ENCODE measurements at regions not wholly inside any gene's neighbourhood (a gene's known extent, or its start where the extent isn't known, plus 50 kb on each side); places are given as distances from the start of the nearest gene placed in this dataset.

DNA sequence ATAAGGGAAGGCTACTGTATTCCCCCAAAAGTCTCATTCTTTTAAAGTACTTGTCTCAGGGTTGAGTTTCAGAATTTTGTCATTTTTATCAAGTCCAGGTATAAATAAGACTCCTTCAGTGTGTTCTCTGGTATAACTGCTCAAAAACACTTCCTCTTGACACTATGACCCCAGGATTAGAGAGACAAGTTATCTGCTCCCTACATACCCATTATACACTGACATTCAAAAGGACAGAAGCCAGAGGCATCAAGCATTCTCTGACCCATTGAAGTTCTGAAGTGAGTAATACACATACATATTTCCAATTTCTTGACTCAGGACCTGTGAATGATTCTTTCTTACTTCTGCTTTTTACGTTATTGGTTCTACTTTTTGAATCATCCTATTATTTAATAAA lies 447.8 kb upstream of the CNTN5 start:
- TF ChIP-seq TAF1 (conservative IDR thresholded peaks at IDR 0.05): no peak
- TF ChIP-seq SP1 (IDR thresholded peaks at IDR 0.05): no peak
- TF ChIP-seq, protein P1, sequence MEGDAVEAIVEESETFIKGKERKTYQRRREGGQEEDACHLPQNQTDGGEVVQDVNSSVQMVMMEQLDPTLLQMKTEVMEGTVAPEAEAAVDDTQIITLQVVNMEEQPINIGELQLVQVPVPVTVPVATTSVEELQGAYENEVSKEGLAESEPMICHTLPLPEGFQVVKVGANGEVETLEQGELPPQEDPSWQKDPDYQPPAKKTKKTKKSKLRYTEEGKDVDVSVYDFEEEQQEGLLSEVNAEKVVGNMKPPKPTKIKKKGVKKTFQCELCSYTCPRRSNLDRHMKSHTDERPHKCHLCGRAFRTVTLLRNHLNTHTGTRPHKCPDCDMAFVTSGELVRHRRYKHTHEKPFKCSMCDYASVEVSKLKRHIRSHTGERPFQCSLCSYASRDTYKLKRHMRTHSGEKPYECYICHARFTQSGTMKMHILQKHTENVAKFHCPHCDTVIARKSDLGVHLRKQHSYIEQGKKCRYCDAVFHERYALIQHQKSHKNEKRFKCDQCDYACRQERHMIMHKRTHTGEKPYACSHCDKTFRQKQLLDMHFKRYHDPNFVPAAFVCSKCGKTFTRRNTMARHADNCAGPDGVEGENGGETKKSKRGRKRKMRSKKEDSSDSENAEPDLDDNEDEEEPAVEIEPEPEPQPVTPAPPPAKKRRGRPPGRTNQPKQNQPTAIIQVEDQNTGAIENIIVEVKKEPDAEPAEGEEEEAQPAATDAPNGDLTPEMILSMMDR (IDR thresholded peaks at IDR 0.05; ENCODE audit: low read depth, low read length, missing input control): no peak
- TF ChIP-seq NR2F2 (IDR thresholded peaks at IDR 0.05): no peak
- no peak for TF ChIP-seq GABPA (IDR thresholded peaks at IDR 0.05 in 1 of 2, conservative IDR thresholded peaks at IDR 0.05 in 1 of 2)
- no peak for TF ChIP-seq EGR1 (IDR thresholded peaks at IDR 0.05; ENCODE audit: low read depth in 2 of 2)
- TF ChIP-seq, protein P2, sequence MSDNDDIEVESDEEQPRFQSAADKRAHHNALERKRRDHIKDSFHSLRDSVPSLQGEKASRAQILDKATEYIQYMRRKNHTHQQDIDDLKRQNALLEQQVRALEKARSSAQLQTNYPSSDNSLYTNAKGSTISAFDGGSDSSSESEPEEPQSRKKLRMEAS (IDR thresholded peaks at IDR 0.05): no peak
- TF ChIP-seq, protein P3, sequence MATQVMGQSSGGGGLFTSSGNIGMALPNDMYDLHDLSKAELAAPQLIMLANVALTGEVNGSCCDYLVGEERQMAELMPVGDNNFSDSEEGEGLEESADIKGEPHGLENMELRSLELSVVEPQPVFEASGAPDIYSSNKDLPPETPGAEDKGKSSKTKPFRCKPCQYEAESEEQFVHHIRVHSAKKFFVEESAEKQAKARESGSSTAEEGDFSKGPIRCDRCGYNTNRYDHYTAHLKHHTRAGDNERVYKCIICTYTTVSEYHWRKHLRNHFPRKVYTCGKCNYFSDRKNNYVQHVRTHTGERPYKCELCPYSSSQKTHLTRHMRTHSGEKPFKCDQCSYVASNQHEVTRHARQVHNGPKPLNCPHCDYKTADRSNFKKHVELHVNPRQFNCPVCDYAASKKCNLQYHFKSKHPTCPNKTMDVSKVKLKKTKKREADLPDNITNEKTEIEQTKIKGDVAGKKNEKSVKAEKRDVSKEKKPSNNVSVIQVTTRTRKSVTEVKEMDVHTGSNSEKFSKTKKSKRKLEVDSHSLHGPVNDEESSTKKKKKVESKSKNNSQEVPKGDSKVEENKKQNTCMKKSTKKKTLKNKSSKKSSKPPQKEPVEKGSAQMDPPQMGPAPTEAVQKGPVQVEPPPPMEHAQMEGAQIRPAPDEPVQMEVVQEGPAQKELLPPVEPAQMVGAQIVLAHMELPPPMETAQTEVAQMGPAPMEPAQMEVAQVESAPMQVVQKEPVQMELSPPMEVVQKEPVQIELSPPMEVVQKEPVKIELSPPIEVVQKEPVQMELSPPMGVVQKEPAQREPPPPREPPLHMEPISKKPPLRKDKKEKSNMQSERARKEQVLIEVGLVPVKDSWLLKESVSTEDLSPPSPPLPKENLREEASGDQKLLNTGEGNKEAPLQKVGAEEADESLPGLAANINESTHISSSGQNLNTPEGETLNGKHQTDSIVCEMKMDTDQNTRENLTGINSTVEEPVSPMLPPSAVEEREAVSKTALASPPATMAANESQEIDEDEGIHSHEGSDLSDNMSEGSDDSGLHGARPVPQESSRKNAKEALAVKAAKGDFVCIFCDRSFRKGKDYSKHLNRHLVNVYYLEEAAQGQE (IDR thresholded peaks at IDR 0.05): no peak
